ENCODE measurements at regions not wholly inside any gene's neighbourhood (a gene's known extent, or its start where the extent isn't known, plus 50 kb on each side); places are given as distances from the start of the nearest gene placed in this dataset.
"Not testable (repeated sequence)": the region's sequence is repeated elsewhere in the genome, so short reads cannot be mapped to it uniquely, and the experiment has no call there.

GRCh38 chr3:82542556-82542955 is 781.1 kb upstream of the GBE1 start:
- not testable (repeated sequence) for H3K27ac Mint-ChIP-seq, H3K36me3 Mint-ChIP-seq, H3K4me3 Mint-ChIP-seq, H3K27me3 Mint-ChIP-seq, H3K9me3 Mint-ChIP-seq, H3K4me1 Mint-ChIP-seq

GRCh38 chr3:82521657-82522056 is 760.2 kb upstream of the GBE1 start:
- H3K9me3 Mint-ChIP-seq = peaks cover 2 to 18% (median 7%) of the 10 kb centered on the region in 3 donors
- no peak overlapping the region for H3K27ac Mint-ChIP-seq
- no peaks in the 10 kb centered on the region for H3K36me3 Mint-ChIP-seq
- H3K4me1 Mint-ChIP-seq = peaks cover 0 to 1% (median 0%) of the 10 kb centered on the region in 3 donors
- no peak overlapping the region for H3K4me3 Mint-ChIP-seq
- H3K27me3 Mint-ChIP-seq = no peaks in the 10 kb centered on the region

- Mint-ChIP-seq H3K27ac (no peak overlapping the region), H3K9me3 (peaks cover 2 to 18% (median 7%) of the 10 kb centered on the region in 3 donors), H3K36me3 (no peaks in the 10 kb centered on the region), H3K27me3 (no peaks in the 10 kb centered on the region), H3K4me1 (peaks cover 0 to 1% (median 0%) of the 10 kb centered on the region in 3 donors), H3K4me3 (no peak overlapping the region)
Observed at GRCh38 chr3:82520846-82521245, 759.4 kb upstream of the GBE1 start.

GRCh38 chr3:82509951-82510603 is 748.6 kb upstream of the GBE1 start:
- no peaks in the 10 kb centered on the region for H3K4me1 Mint-ChIP-seq
- no peak overlapping the region for H3K4me3 Mint-ChIP-seq
- no peak overlapping the region for H3K27ac Mint-ChIP-seq
- H3K27me3 Mint-ChIP-seq = no peaks in the 10 kb centered on the region
- no peaks in the 10 kb centered on the region for H3K36me3 Mint-ChIP-seq
- peaks cover 7 to 9% (median 8%) of the 10 kb centered on the region in 3 donors for H3K9me3 Mint-ChIP-seq

GRCh38 chr3:82509106-82509842 is 747.8 kb upstream of the GBE1 start:
- Mint-ChIP-seq H3K4me1 (no peaks in the 10 kb centered on the region), H3K9me3 (peaks cover 7 to 9% (median 8%) of the 10 kb centered on the region in 3 donors), H3K4me3 (no peak overlapping the region), H3K27ac (no peak overlapping the region), H3K36me3 (no peaks in the 10 kb centered on the region), H3K27me3 (no peaks in the 10 kb centered on the region)

GRCh38 chr3:82506204-82506603 is 744.8 kb upstream of the GBE1 start:
- Mint-ChIP-seq H3K4me3 (no peak overlapping the region), H3K27me3 (no peaks in the 10 kb centered on the region), H3K9me3 (peaks cover 7 to 9% (median 8%) of the 10 kb centered on the region in 3 donors), H3K27ac (no peak overlapping the region), H3K36me3 (no peaks in the 10 kb centered on the region), H3K4me1 (no peaks in the 10 kb centered on the region)

GRCh38 chr3:82505079-82505756 is 743.8 kb upstream of the GBE1 start:
- Mint-ChIP-seq H3K27me3 (no peaks in the 10 kb centered on the region), H3K36me3 (no peaks in the 10 kb centered on the region), H3K4me1 (no peaks in the 10 kb centered on the region), H3K9me3 (peaks cover 7 to 9% (median 8%) of the 10 kb centered on the region in 3 donors), H3K27ac (no peak overlapping the region), H3K4me3 (no peak overlapping the region)

GRCh38 chr3:82498186-82498585 is 736.7 kb upstream of the GBE1 start:
- H3K27ac Mint-ChIP-seq = no peak overlapping the region
- H3K9me3 Mint-ChIP-seq = peaks cover 0 to 6% (median 0%) of the 10 kb centered on the region in 3 donors
- H3K4me3 Mint-ChIP-seq = no peak overlapping the region
- H3K27me3 Mint-ChIP-seq = no peaks in the 10 kb centered on the region
- no peaks in the 10 kb centered on the region for H3K36me3 Mint-ChIP-seq
- H3K4me1 Mint-ChIP-seq = no peaks in the 10 kb centered on the region

- H3K9me3 Mint-ChIP-seq = peaks cover 0 to 6% (median 0%) of the 10 kb centered on the region in 3 donors
- no peaks in the 10 kb centered on the region for H3K4me1 Mint-ChIP-seq
- no peak overlapping the region for H3K27ac Mint-ChIP-seq
- no peaks in the 10 kb centered on the region for H3K27me3 Mint-ChIP-seq
- no peaks in the 10 kb centered on the region for H3K36me3 Mint-ChIP-seq
- no peak overlapping the region for H3K4me3 Mint-ChIP-seq
Observed at GRCh38 chr3:82496890-82497560, 735.6 kb upstream of the GBE1 start.

- no peaks in the 10 kb centered on the region for H3K4me1 Mint-ChIP-seq
- H3K4me3 Mint-ChIP-seq = no peak overlapping the region
- H3K36me3 Mint-ChIP-seq = no peaks in the 10 kb centered on the region
- peaks cover 0 to 6% (median 0%) of the 10 kb centered on the region in 3 donors for H3K9me3 Mint-ChIP-seq
- no peaks in the 10 kb centered on the region for H3K27me3 Mint-ChIP-seq
- H3K27ac Mint-ChIP-seq = no peak overlapping the region
Observed at GRCh38 chr3:82495655-82496054, 734.2 kb upstream of the GBE1 start.

GRCh38 chr3:82494977-82495489 is 733.6 kb upstream of the GBE1 start:
- H3K9me3 Mint-ChIP-seq = peaks cover 0 to 9% (median 3%) of the 10 kb centered on the region in 3 donors
- H3K27me3 Mint-ChIP-seq = no peaks in the 10 kb centered on the region
- H3K4me1 Mint-ChIP-seq = no peaks in the 10 kb centered on the region
- H3K27ac Mint-ChIP-seq = no peak overlapping the region
- H3K36me3 Mint-ChIP-seq = no peaks in the 10 kb centered on the region
- no peak overlapping the region for H3K4me3 Mint-ChIP-seq

GRCh38 chr3:82493858-82494257 is 732.4 kb upstream of the GBE1 start:
- no peak overlapping the region for H3K4me3 Mint-ChIP-seq
- H3K36me3 Mint-ChIP-seq = no peaks in the 10 kb centered on the region
- H3K27me3 Mint-ChIP-seq = no peaks in the 10 kb centered on the region
- H3K4me1 Mint-ChIP-seq = no peaks in the 10 kb centered on the region
- H3K27ac Mint-ChIP-seq = no peak overlapping the region
- peaks cover 0 to 10% (median 4%) of the 10 kb centered on the region in 3 donors for H3K9me3 Mint-ChIP-seq

GRCh38 chr3:82475306-82475705 is 713.9 kb upstream of the GBE1 start:
- Mint-ChIP-seq H3K27ac (no peak overlapping the region), H3K4me1 (no peaks in the 10 kb centered on the region), H3K27me3 (no peaks in the 10 kb centered on the region), H3K36me3 (no peaks in the 10 kb centered on the region), H3K4me3 (no peak overlapping the region), H3K9me3 (no peaks in the 10 kb centered on the region)

- Mint-ChIP-seq H3K27ac (no peak overlapping the region), H3K36me3 (no peaks in the 10 kb centered on the region), H3K4me1 (no peaks in the 10 kb centered on the region), H3K4me3 (no peak overlapping the region), H3K9me3 (no peaks in the 10 kb centered on the region), H3K27me3 (no peaks in the 10 kb centered on the region)
Observed at GRCh38 chr3:82474711-82475110, 713.3 kb upstream of the GBE1 start.
